Tibial artery (tissue), 4 donors: ENCODE measurements at regions not wholly inside any gene's neighbourhood (a gene's known extent, or its start where the extent isn't known, plus 50 kb on each side); places are given as distances from the start of the nearest gene placed in this dataset.

Source experiments
- DNase-seq, 2 donors: peaks; one replicate each; pipeline ENCODE4 v3.0.0-alpha.2; 2019
- H3K27ac ChIP-seq, 2 donors: fragments of 200-600 bp; sonication (generic) in 1 of 2; 1 replicate in 1 of 2; 2 replicates in 1 of 2; pipeline ENCODE4 v1.5.1; 2018 to 2019; ENCODE audit warnings: mild to moderate bottlenecking in 1 of 2
- H3K27me3 ChIP-seq, 2 donors: fragments of 200-600 bp; sonication (generic) in 1 of 2; one replicate each; pipeline versions ENCODE4 v1.5.1 to v1.6.0; 2016 to 2019
- H3K36me3 ChIP-seq, 3 donors: fragments of 200-600 bp; sonication (generic) in 2 of 3; one replicate each; pipeline ENCODE4 v1.5.1; 2016 to 2019; ENCODE audit warnings: mild to moderate bottlenecking in 2 of 3
- H3K4me1 ChIP-seq, 4 donors: fragments of 200-600 bp; sonication (generic) in 2 of 4; 1 replicate in 3 of 4; 2 replicates in 1 of 4; pipeline ENCODE4 v1.5.1; 2016 to 2019
- H3K4me3 ChIP-seq, 2 donors: fragments of 200-600 bp; sonication (generic) in 1 of 2; 1 replicate in 1 of 2; 2 replicates in 1 of 2; pipeline ENCODE4 v1.5.1; 2018 to 2019; ENCODE audit warnings: mild to moderate bottlenecking in 2 of 2
- H3K9me3 ChIP-seq, 3 donors: fragments of 200-600 bp; sonication (generic) in 1 of 3; one replicate each; pipeline ENCODE4 v1.5.1; 2016 to 2019
- CTCF ChIP-seq, 2 experiments: fragments of 200-600 bp in 1 of 2; fragments of 450-650 bp in 1 of 2; IDR thresholded peaks; one replicate each; pipeline ENCODE4 v1.5.1; 2017 to 2019; ENCODE audit warnings: antibody characterized with exemption in 2 of 2, mild to moderate bottlenecking in 1 of 2, moderate library complexity in 1 of 2
- intact Hi-C: fragments of 100-400 bp; cut with DNase I; formaldehyde crosslinking; loops from one replicate; pipeline ENCODE4 v1.15.0; 2023; ENCODE audit warnings: low total_unique reads

- H3K9me3 ChIP-seq = no peaks in the 10 kb centered on the region
- H3K36me3 ChIP-seq = no peaks in the 10 kb centered on the region
- no peaks in the 10 kb centered on the region for H3K4me1 ChIP-seq
- intact Hi-C loops = no loop called here
- no peak overlapping the region for H3K4me3 ChIP-seq
- H3K27me3 ChIP-seq = no peaks in the 10 kb centered on the region
- no peak for DNase-seq
- no peak overlapping the region for H3K27ac ChIP-seq
- TF ChIP-seq CTCF (IDR thresholded peaks at IDR 0.05) = no peak
These were observed 203.8 kb upstream of the MCTP2 start for GRCh38 chr15:94027581-94027980.

GRCh38 chr15:94026458-94027304 is 204.7 kb upstream of the MCTP2 start:
- no peak for TF ChIP-seq CTCF (IDR thresholded peaks at IDR 0.05)
- no peaks in the 10 kb centered on the region for H3K27me3 ChIP-seq
- no peak overlapping the region for H3K4me3 ChIP-seq
- no peaks in the 10 kb centered on the region for H3K9me3 ChIP-seq
- H3K27ac ChIP-seq = no peak overlapping the region
- H3K36me3 ChIP-seq = no peaks in the 10 kb centered on the region
- intact Hi-C loops = no loop called here
- H3K4me1 ChIP-seq = no peaks in the 10 kb centered on the region
- DNase-seq = no peak

- intact Hi-C loops = no loop called here
- Histone ChIP-seq H3K36me3 (no peaks in the 10 kb centered on the region), H3K4me3 (no peak overlapping the region), H3K4me1 (no peaks in the 10 kb centered on the region), H3K9me3 (no peaks in the 10 kb centered on the region), H3K27ac (no peak overlapping the region), H3K27me3 (no peaks in the 10 kb centered on the region)
- no peak for DNase-seq
- TF ChIP-seq CTCF (IDR thresholded peaks at IDR 0.05) = no peak
These were observed 207.8 kb upstream of the MCTP2 start for GRCh38 chr15:94023531-94023930.

- Histone ChIP-seq H3K9me3 (no peaks in the 10 kb centered on the region), H3K27me3 (no peaks in the 10 kb centered on the region), H3K36me3 (no peaks in the 10 kb centered on the region), H3K27ac (no peak overlapping the region), H3K4me3 (no peak overlapping the region), H3K4me1 (no peaks in the 10 kb centered on the region)
- TF ChIP-seq CTCF (IDR thresholded peaks at IDR 0.05) = no peak
- intact Hi-C loops = no loop called here
- no peak for DNase-seq
These were observed 209.6 kb upstream of the MCTP2 start for GRCh38 chr15:94021621-94022320.

- H3K27ac ChIP-seq = no peak overlapping the region
- H3K27me3 ChIP-seq = no peaks in the 10 kb centered on the region
- no peaks in the 10 kb centered on the region for H3K4me1 ChIP-seq
- H3K4me3 ChIP-seq = no peak overlapping the region
- TF ChIP-seq CTCF (IDR thresholded peaks at IDR 0.05) = no peak
- no peaks in the 10 kb centered on the region for H3K9me3 ChIP-seq
- DNase-seq = no peak
- no peaks in the 10 kb centered on the region for H3K36me3 ChIP-seq
- intact Hi-C loops = no loop called here
These were observed 212.3 kb upstream of the MCTP2 start for GRCh38 chr15:94019062-94019461.
